ENCODE measurements at regions not wholly inside any gene's neighbourhood (a gene's known extent, or its start where the extent isn't known, plus 50 kb on each side); places are given as distances from the start of the nearest gene placed in this dataset.

GRCh38 chr15:38726187-38726586 is 161.6 kb upstream of the RASGRP1 start:
- no peak overlapping the region for H3K4me3 ChIP-seq
- DNase-seq (ENCODE audit: low spot score) (no peak), ATAC-seq (ENCODE audit: insufficient number of reproducible peaks, low FRiP score, low read depth) (no peak)

DNA sequence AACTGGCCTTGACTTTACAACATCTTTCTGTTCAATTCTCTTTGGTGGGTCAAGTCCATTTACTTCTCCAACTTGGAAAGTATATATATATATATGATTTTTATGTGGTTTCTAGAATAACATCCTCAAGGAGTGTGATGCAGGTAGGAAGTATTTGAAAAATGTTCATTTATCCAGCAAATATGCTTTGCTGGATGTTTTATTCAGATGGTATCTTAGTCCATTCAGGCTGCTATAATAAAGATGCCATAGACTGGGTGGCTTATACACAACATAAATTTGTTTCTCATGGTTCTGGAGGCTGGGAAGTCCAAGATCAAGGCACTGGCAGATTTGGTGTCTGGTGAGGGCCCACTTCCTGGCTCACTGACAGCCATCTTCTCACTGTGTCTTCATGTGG is 168.7 kb upstream of the RASGRP1 start:
- H3K36me3 ChIP-seq = no peaks in the 10 kb centered on the region
- DNase-seq (ENCODE audit: low spot score) = no peak
- ATAC-seq (ENCODE audit: insufficient number of reproducible peaks, low FRiP score, low read depth) = no peak

More at GRCh38 chr15:38726187-38726586, 161.6 kb upstream of the RASGRP1 start:
- Histone ChIP-seq H3K27ac (no peak overlapping the region), H3K36me3 (no peaks in the 10 kb centered on the region), H3K9me3 (no peaks in the 10 kb centered on the region), H3K4me1 (ENCODE audit: control insufficient read depth in 1 of 2, low read depth in 2 of 2) (no peaks in the 10 kb centered on the region), H3K27me3 (replicated peaks; ENCODE audit: insufficient read depth) (no peaks in the 10 kb centered on the region)
- TF ChIP-seq, protein P1, sequence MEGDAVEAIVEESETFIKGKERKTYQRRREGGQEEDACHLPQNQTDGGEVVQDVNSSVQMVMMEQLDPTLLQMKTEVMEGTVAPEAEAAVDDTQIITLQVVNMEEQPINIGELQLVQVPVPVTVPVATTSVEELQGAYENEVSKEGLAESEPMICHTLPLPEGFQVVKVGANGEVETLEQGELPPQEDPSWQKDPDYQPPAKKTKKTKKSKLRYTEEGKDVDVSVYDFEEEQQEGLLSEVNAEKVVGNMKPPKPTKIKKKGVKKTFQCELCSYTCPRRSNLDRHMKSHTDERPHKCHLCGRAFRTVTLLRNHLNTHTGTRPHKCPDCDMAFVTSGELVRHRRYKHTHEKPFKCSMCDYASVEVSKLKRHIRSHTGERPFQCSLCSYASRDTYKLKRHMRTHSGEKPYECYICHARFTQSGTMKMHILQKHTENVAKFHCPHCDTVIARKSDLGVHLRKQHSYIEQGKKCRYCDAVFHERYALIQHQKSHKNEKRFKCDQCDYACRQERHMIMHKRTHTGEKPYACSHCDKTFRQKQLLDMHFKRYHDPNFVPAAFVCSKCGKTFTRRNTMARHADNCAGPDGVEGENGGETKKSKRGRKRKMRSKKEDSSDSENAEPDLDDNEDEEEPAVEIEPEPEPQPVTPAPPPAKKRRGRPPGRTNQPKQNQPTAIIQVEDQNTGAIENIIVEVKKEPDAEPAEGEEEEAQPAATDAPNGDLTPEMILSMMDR (IDR thresholded peaks at IDR 0.05) = no peak

GRCh38 chr15:38740206-38740605 is 175.6 kb upstream of the RASGRP1 start:
- no peak for DNase-seq (ENCODE audit: low spot score)
- TF ChIP-seq, protein P1 (IDR thresholded peaks at IDR 0.05) = no peak
- ATAC-seq (ENCODE audit: insufficient number of reproducible peaks, low FRiP score, low read depth) = no peak
- no peaks in the 10 kb centered on the region for H3K4me1 ChIP-seq (ENCODE audit: control insufficient read depth in 1 of 2, low read depth in 2 of 2)
- no peak overlapping the region for H3K4me3 ChIP-seq
- H3K27ac ChIP-seq = no peak overlapping the region
- H3K27me3 ChIP-seq (replicated peaks; ENCODE audit: insufficient read depth) = no peaks in the 10 kb centered on the region
- no peaks in the 10 kb centered on the region for H3K9me3 ChIP-seq
- H3K36me3 ChIP-seq = no peaks in the 10 kb centered on the region

More for the DNA sequence above, 168.7 kb upstream of the RASGRP1 start:
- Histone ChIP-seq H3K9me3 (no peaks in the 10 kb centered on the region), H3K4me3 (no peak overlapping the region), H3K27ac (no peak overlapping the region), H3K4me1 (ENCODE audit: control insufficient read depth in 1 of 2, low read depth in 2 of 2) (no peaks in the 10 kb centered on the region), H3K27me3 (replicated peaks; ENCODE audit: insufficient read depth) (no peaks in the 10 kb centered on the region)
- TF ChIP-seq, protein P1 (IDR thresholded peaks at IDR 0.05) = no peak

GRCh38 chr15:38743147-38743546 is 178.5 kb upstream of the RASGRP1 start:
- H3K27ac ChIP-seq = no peak overlapping the region
- ATAC-seq (ENCODE audit: insufficient number of reproducible peaks, low FRiP score, low read depth) = no peak
- no peaks in the 10 kb centered on the region for H3K9me3 ChIP-seq
- no peaks in the 10 kb centered on the region for H3K36me3 ChIP-seq
- TF ChIP-seq, protein P1 (IDR thresholded peaks at IDR 0.05) = no peak
- H3K27me3 ChIP-seq (replicated peaks; ENCODE audit: insufficient read depth) = no peaks in the 10 kb centered on the region
- H3K4me3 ChIP-seq = no peak overlapping the region
- H3K4me1 ChIP-seq (ENCODE audit: control insufficient read depth in 1 of 2, low read depth in 2 of 2) = no peaks in the 10 kb centered on the region
- no peak for DNase-seq (ENCODE audit: low spot score)

- Histone ChIP-seq H3K27me3 (replicated peaks; ENCODE audit: insufficient read depth) (no peaks in the 10 kb centered on the region), H3K36me3 (no peaks in the 10 kb centered on the region), H3K9me3 (no peaks in the 10 kb centered on the region), H3K4me1 (ENCODE audit: control insufficient read depth in 1 of 2, low read depth in 2 of 2) (no peaks in the 10 kb centered on the region), H3K27ac (no peak overlapping the region), H3K4me3 (no peak overlapping the region)
- DNase-seq (ENCODE audit: low spot score) = no peak
- no peak for ATAC-seq (ENCODE audit: insufficient number of reproducible peaks, low FRiP score, low read depth)
- TF ChIP-seq, protein P1 (IDR thresholded peaks at IDR 0.05) = no peak
Observed at GRCh38 chr15:38745126-38745525, 180.5 kb upstream of the RASGRP1 start.

All from thoracic aorta (tissue), 2 donors.